HCT116 (cell line): ENCODE measurements at regions not wholly inside any gene's neighbourhood (a gene's known extent, or its start where the extent isn't known, plus 50 kb on each side); places are given as distances from the start of the nearest gene placed in this dataset.

ENCODE experiments used
- ELF1 ChIP-seq: IDR thresholded peaks from 2 replicates; pipeline ENCODE4 v1.6.1; 2012; ENCODE audit warnings: low read depth, borderline replicate concordance
- EZH2phosphoT487 ChIP-seq: fragments of 200-600 bp; IDR thresholded peaks from 2 replicates; pipeline ENCODE4 v1.6.1; 2018; ENCODE audit warnings: antibody characterized with exemption, borderline replicate concordance
- FOSL1 ChIP-seq: IDR thresholded peaks from 2 replicates; pipeline ENCODE4 v1.6.1; 2012; ENCODE audit warnings: low read depth
- POLR2AphosphoS5 ChIP-seq: IDR thresholded peaks from 2 replicates; pipeline ENCODE4 v1.6.1; 2011; ENCODE audit warnings: mild to moderate bottlenecking, low read depth, low read length, moderate library complexity
- SIN3A ChIP-seq: IDR thresholded peaks from 2 replicates; pipeline ENCODE4 v1.6.1; 2012; ENCODE audit warnings: low read depth
- TCF7L2 ChIP-seq: IDR thresholded peaks from 2 replicates; pipeline ENCODE4 v1.7.0; 2011; ENCODE audit warnings: borderline replicate concordance, inconsistent platforms; ENCODE audit not compliant: insufficient read depth, insufficient read length; ENCODE audit errors: extremely low read depth
- ZNF274 ChIP-seq: fragments of 200-500 bp; sonication (Bioruptor generic); IDR thresholded peaks from 2 replicates; pipeline ENCODE4 v1.6.1; 2014; ENCODE audit warnings: mild to moderate bottlenecking, low read depth, low read length, inconsistent platforms
- TF ChIP-seq, protein P1 (sequence below), 3 experiments: fragments of 200-600 bp in 1 of 3; sonication (generic) in 1 of 3; IDR thresholded peaks in 2 of 3; conservative IDR thresholded peaks in 1 of 3; 2 replicates each; pipeline ENCODE4 v1.5.1; 2012 to 2017; ENCODE audit warnings: low read depth in 2 of 3, low read length in 2 of 3, antibody characterized with exemption in 1 of 3, borderline replicate concordance in 1 of 3, control low read depth in 1 of 3, mild to moderate bottlenecking in 1 of 3, mixed read lengths in 1 of 3, mixed run types in 1 of 3, moderate library complexity in 1 of 3; ENCODE audit not compliant: insufficient read depth in 1 of 3
- TF ChIP-seq, protein P2 (sequence below): IDR thresholded peaks from 2 replicates; pipeline ENCODE4 v1.6.1; 2011; ENCODE audit warnings: mild to moderate bottlenecking, low read length, moderate library complexity; ENCODE audit not compliant: insufficient replicate concordance; ENCODE audit errors: extremely low read depth

DNA sequence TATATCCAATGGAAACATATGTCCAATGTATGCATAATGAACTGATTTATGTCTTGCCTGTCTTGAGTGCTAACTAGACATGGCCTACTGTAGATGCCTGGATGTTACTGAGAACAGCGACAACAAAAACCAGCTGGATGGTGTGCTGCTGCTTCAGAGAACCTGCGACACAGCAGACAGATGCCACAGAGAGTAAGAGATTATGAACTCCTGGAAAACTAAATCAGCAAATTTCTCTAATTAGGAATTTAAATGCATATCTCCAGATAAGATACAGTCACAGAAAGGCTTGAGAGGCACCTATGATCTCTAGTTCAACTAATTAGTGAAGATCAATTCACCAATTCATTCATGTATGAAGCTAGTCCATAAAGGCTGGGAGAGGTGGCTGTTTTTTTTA is 1508.0 kb upstream of the TENM4 start:
- TF ChIP-seq, protein P1, sequence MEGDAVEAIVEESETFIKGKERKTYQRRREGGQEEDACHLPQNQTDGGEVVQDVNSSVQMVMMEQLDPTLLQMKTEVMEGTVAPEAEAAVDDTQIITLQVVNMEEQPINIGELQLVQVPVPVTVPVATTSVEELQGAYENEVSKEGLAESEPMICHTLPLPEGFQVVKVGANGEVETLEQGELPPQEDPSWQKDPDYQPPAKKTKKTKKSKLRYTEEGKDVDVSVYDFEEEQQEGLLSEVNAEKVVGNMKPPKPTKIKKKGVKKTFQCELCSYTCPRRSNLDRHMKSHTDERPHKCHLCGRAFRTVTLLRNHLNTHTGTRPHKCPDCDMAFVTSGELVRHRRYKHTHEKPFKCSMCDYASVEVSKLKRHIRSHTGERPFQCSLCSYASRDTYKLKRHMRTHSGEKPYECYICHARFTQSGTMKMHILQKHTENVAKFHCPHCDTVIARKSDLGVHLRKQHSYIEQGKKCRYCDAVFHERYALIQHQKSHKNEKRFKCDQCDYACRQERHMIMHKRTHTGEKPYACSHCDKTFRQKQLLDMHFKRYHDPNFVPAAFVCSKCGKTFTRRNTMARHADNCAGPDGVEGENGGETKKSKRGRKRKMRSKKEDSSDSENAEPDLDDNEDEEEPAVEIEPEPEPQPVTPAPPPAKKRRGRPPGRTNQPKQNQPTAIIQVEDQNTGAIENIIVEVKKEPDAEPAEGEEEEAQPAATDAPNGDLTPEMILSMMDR (IDR thresholded peaks at IDR 0.05 in 2 of 3, conservative IDR thresholded peaks at IDR 0.05 in 1 of 3; ENCODE audit: borderline replicate concordance in 1 of 3, insufficient read depth in 1 of 3, low read depth in 2 of 3, low read length in 2 of 3) = no peak
- TF ChIP-seq EZH2phosphoT487 (no peak), ELF1 (no peak), POLR2AphosphoS5 (no peak), ZNF274 (no peak), FOSL1 (no peak), TCF7L2 (no peak), SIN3A (no peak)
- TF ChIP-seq, protein P2, sequence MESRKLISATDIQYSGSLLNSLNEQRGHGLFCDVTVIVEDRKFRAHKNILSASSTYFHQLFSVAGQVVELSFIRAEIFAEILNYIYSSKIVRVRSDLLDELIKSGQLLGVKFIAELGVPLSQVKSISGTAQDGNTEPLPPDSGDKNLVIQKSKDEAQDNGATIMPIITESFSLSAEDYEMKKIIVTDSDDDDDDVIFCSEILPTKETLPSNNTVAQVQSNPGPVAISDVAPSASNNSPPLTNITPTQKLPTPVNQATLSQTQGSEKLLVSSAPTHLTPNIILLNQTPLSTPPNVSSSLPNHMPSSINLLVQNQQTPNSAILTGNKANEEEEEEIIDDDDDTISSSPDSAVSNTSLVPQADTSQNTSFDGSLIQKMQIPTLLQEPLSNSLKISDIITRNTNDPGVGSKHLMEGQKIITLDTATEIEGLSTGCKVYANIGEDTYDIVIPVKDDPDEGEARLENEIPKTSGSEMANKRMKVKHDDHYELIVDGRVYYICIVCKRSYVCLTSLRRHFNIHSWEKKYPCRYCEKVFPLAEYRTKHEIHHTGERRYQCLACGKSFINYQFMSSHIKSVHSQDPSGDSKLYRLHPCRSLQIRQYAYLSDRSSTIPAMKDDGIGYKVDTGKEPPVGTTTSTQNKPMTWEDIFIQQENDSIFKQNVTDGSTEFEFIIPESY = no peak
